Smooth muscle cell (in vitro differentiated cells): ENCODE measurements at regions not wholly inside any gene's neighbourhood (a gene's known extent, or its start where the extent isn't known, plus 50 kb on each side); places are given as distances from the start of the nearest gene placed in this dataset.

Experiments used
- DNase-seq: peaks from one replicate; lab custom pipeline; 2025; ENCODE audit not compliant: unreplicated experiment; lab: John Stamatoyannopoulos, UW
- H2AFZ ChIP-seq: fragments of 200-600 bp; sonication (generic); 2 replicates; pipeline ENCODE4 v1.6.0; 2016; ENCODE audit warnings: antibody characterized with exemption, low read depth, mild to moderate bottlenecking
- H3F3A ChIP-seq: fragments of 200-600 bp; sonication (generic); 2 replicates; pipeline ENCODE4 v1.6.0; 2017; ENCODE audit warnings: antibody characterized with exemption, low read depth
- H3K27ac ChIP-seq: fragments of 200-600 bp; sonication (generic); 2 replicates; pipeline ENCODE4 v1.5.1; 2016; ENCODE audit warnings: low read depth, mild to moderate bottlenecking
- H3K27me3 ChIP-seq: fragments of 200-600 bp; sonication (generic); 2 replicates; pipeline ENCODE4 v1.6.1; 2016; ENCODE audit warnings: low read depth, mild to moderate bottlenecking
- H3K36me3 ChIP-seq: fragments of 200-600 bp; sonication (generic); 2 replicates; pipeline ENCODE4 v1.5.1; 2016; ENCODE audit warnings: low read depth
- H3K4me1 ChIP-seq: fragments of 200-600 bp; sonication (generic); 2 replicates; pipeline ENCODE4 v1.5.1; 2016; ENCODE audit warnings: low read depth
- H3K4me2 ChIP-seq: fragments of 200-600 bp; sonication (generic); 2 replicates; pipeline ENCODE4 v1.6.0; 2016; ENCODE audit warnings: mild to moderate bottlenecking
- H3K4me3 ChIP-seq: fragments of 200-600 bp; sonication (generic); 2 replicates; pipeline ENCODE4 v1.5.1; 2016; ENCODE audit warnings: mild to moderate bottlenecking
- H3K79me2 ChIP-seq: fragments of 200-600 bp; sonication (generic); 2 replicates; pipeline ENCODE4 v1.6.0; 2016; ENCODE audit warnings: low read depth, mild to moderate bottlenecking
- H3K9ac ChIP-seq: fragments of 200-600 bp; sonication (generic); 2 replicates; pipeline ENCODE4 v1.6.0; 2016; ENCODE audit warnings: low read depth
- H3K9me3 ChIP-seq: fragments of 200-600 bp; sonication (generic); replicated peaks from 2 replicates; pipeline ENCODE4 v1.5.1; 2016; ENCODE audit warnings: low read depth
- H4K20me1 ChIP-seq: fragments of 200-600 bp; sonication (generic); 2 replicates; pipeline ENCODE4 v1.6.0; 2016; ENCODE audit warnings: low read depth
- WGBS: methylation state at CpG from one replicate; pipeline ENCODE4 v1.1.7; 2016; ENCODE audit warnings: low lambda C conversion rate; 5-methylcytosine and 5-hydroxymethylcytosine counted together
- TF ChIP-seq, protein P1 (sequence below): fragments of 200-600 bp; sonication (generic); IDR thresholded peaks from 2 replicates; pipeline ENCODE4 v1.5.1; 2017; ENCODE audit warnings: borderline replicate concordance, mild to moderate bottlenecking, antibody characterized with exemption; ENCODE audit not compliant: insufficient read depth, poor library complexity, severe bottlenecking

DNA sequence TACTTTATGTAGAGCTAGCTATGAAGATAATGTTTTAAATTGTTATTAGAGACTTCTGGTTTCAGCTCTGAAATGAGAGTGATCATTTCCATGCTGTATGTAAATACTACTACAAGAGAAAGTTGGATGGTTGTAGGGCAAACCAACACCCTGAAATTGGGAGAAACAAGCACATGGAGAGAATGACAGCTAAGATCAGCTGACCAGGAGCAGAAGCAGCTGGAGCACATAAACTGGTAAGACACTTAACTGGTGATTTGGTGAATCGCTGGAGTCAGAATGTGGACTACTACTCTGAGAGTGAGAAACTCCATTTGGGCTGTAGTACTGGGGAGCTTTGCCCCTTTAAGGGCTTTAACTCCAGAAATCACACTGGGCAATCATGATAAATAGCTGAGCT lies 226.8 kb downstream of the RND3 start:
- TF ChIP-seq, protein P1, sequence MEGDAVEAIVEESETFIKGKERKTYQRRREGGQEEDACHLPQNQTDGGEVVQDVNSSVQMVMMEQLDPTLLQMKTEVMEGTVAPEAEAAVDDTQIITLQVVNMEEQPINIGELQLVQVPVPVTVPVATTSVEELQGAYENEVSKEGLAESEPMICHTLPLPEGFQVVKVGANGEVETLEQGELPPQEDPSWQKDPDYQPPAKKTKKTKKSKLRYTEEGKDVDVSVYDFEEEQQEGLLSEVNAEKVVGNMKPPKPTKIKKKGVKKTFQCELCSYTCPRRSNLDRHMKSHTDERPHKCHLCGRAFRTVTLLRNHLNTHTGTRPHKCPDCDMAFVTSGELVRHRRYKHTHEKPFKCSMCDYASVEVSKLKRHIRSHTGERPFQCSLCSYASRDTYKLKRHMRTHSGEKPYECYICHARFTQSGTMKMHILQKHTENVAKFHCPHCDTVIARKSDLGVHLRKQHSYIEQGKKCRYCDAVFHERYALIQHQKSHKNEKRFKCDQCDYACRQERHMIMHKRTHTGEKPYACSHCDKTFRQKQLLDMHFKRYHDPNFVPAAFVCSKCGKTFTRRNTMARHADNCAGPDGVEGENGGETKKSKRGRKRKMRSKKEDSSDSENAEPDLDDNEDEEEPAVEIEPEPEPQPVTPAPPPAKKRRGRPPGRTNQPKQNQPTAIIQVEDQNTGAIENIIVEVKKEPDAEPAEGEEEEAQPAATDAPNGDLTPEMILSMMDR = no peak
- no peaks in the 10 kb centered on the region for H3K79me2 ChIP-seq
- 73% methylated on average over 1 of the region's 1 CpG for WGBS
- H2AFZ ChIP-seq = peak overlapping the region; percentile 16
- no peak overlapping the region for H3K27ac ChIP-seq
- no peaks in the 10 kb centered on the region for H3K9me3 ChIP-seq
- H3K4me1 ChIP-seq = peaks cover 6% of the 10 kb centered on the region
- H3K27me3 ChIP-seq = no peaks in the 10 kb centered on the region
- H3K4me3 ChIP-seq = no peak overlapping the region
- H3K4me2 ChIP-seq = no peak overlapping the region
- no peaks in the 10 kb centered on the region for H3F3A ChIP-seq
- DNase-seq = no peak
- no peaks in the 10 kb centered on the region for H3K36me3 ChIP-seq
- no peaks in the 10 kb centered on the region for H4K20me1 ChIP-seq
- H3K9ac ChIP-seq = no peak overlapping the region

DNA sequence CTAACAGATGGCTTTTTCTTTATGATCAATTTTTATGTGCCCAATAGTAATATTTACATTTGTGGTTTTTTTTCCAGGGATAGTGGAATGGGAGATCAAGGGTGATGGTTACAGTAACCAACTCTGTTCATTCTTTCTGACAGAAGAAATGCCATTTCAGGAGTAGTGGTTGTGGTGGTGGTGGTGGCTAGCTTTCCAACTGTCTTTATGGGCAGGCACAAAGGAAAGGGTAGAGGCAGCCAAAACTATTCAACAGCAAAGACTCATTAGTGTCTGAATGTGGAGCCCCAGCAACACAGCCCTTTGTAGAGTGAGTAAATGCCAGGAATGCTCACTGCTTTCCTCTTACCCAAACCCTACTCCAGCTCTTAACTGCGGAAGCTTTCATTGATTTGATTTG lies 227.7 kb downstream of the RND3 start:
- 90% methylated on average over 1 of the region's 1 CpG for WGBS
- DNase-seq = no peak
- H3K4me2 ChIP-seq = no peak overlapping the region
- H3K4me1 ChIP-seq = peaks cover 6% of the 10 kb centered on the region
- H3K79me2 ChIP-seq = no peaks in the 10 kb centered on the region
- H3K36me3 ChIP-seq = no peaks in the 10 kb centered on the region
- H2AFZ ChIP-seq = no peak overlapping the region
- no peak overlapping the region for H3K27ac ChIP-seq
- H3F3A ChIP-seq = no peaks in the 10 kb centered on the region
- no peak overlapping the region for H3K9ac ChIP-seq
- H4K20me1 ChIP-seq = no peaks in the 10 kb centered on the region
- TF ChIP-seq, protein P1 = no peak
- no peaks in the 10 kb centered on the region for H3K27me3 ChIP-seq
- H3K9me3 ChIP-seq = no peaks in the 10 kb centered on the region
- H3K4me3 ChIP-seq = no peak overlapping the region

DNA sequence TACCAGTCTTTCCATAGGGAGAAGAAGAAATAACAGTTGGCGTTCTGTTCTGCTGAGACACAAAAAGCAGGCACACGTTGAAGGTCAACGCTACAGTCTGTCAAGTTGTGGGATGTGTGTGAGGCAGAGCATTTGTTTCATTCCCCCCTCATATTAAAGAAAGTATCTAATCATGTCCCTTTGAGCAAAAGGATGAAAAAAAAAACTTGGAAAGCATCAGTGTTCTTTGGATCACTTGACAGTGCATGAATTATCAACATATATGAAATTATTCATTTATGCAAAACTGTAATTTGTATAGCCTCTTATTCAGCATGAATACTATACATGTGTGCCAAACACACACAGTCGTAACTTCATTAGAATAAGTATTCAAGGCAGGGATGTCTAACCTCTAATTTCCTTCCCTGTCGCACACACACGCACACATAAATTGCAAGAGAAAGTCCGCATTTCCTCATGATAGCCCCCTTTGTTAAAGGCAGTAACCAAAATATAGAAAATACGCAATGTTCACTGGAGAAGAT lies 228.6 kb downstream of the RND3 start:
- no peak overlapping the region for H2AFZ ChIP-seq
- TF ChIP-seq, protein P1 = no peak
- no peaks in the 10 kb centered on the region for H3K9me3 ChIP-seq
- H3K27me3 ChIP-seq = no peaks in the 10 kb centered on the region
- DNase-seq = no peak
- no peaks in the 10 kb centered on the region for H3K79me2 ChIP-seq
- 98% methylated on average over 8 of the region's 8 CpGs for WGBS
- no peak overlapping the region for H3K4me3 ChIP-seq
- H3F3A ChIP-seq = no peaks in the 10 kb centered on the region
- no peaks in the 10 kb centered on the region for H4K20me1 ChIP-seq
- H3K4me1 ChIP-seq = peaks cover 6% of the 10 kb centered on the region
- no peak overlapping the region for H3K27ac ChIP-seq
- H3K4me2 ChIP-seq = no peak overlapping the region
- H3K9ac ChIP-seq = no peak overlapping the region
- no peaks in the 10 kb centered on the region for H3K36me3 ChIP-seq

DNA sequence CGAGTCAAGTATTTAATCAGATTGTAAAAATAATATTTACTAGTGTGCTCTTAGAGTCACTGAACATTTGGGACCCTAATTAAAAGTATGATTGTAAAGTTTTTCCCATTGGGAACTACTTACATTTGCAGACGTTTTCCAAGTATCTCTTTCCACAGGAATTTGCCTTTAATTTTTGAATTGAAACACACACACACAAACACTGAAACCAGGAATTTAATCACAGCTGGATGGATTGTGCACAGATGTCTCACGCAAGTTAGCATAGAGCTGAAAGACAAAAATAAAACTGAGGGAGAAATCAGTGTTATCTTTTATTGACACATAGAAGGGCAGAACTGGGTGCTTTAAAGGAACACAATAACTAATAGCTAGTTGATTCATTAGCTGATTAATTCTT lies 230.7 kb downstream of the RND3 start:
- 76% methylated on average over 3 of the region's 3 CpGs for WGBS
- DNase-seq = no peak
- H3K4me3 ChIP-seq = no peak overlapping the region
- TF ChIP-seq, protein P1 = no peak
- no peak overlapping the region for H2AFZ ChIP-seq
- H3K27me3 ChIP-seq = no peaks in the 10 kb centered on the region
- H3F3A ChIP-seq = no peaks in the 10 kb centered on the region
- H3K4me1 ChIP-seq = peaks cover 6% of the 10 kb centered on the region
- H3K4me2 ChIP-seq = no peak overlapping the region
- no peak overlapping the region for H3K27ac ChIP-seq
- no peak overlapping the region for H3K9ac ChIP-seq
- H3K9me3 ChIP-seq = no peaks in the 10 kb centered on the region
- no peaks in the 10 kb centered on the region for H3K36me3 ChIP-seq
- H4K20me1 ChIP-seq = no peaks in the 10 kb centered on the region
- H3K79me2 ChIP-seq = no peaks in the 10 kb centered on the region
